HEK293T (cell line): ENCODE measurements at regions not wholly inside any gene's neighbourhood (a gene's known extent, or its start where the extent isn't known, plus 50 kb on each side); places are given as distances from the start of the nearest gene placed in this dataset.

Experiments
- CTCF ChIA-PET: fragments of 350-600 bp; formaldehyde crosslinking; extraction: SDS; loops from one replicate; lab custom pipeline; 2021; ENCODE audit warnings: antibody characterized with exemption, inconsistent platforms; lab: Yijun Ruan, JAX
- POLR2A ChIA-PET: fragments of 350-600 bp; formaldehyde crosslinking; extraction: SDS; loops from one replicate; lab custom pipeline; 2020; ENCODE audit warnings: antibody characterized with exemption, inconsistent platforms; lab: Yijun Ruan, JAX
- DNase-seq: peaks from one replicate; pipeline ENCODE4 v3.0.0; 2012; ENCODE audit warnings: mixed read lengths; ENCODE audit errors: extremely low spot score
- ARNT ChIP-seq: fragments of 450-650 bp; IDR thresholded peaks from 2 replicates; pipeline ENCODE4 v1.6.1; 2017; ENCODE audit warnings: mild to moderate bottlenecking
- BHLHE40 ChIP-seq: fragments of 450-650 bp; IDR thresholded peaks from 2 replicates; pipeline ENCODE4 v1.6.1; 2016; ENCODE audit warnings: mild to moderate bottlenecking, moderate library complexity, borderline replicate concordance
- CTBP1 ChIP-seq: fragments of 450-650 bp; IDR thresholded peaks from 2 replicates; pipeline ENCODE4 v1.6.1; 2016; ENCODE audit warnings: borderline replicate concordance
- ELF4 ChIP-seq: fragments of 450-650 bp; IDR thresholded peaks from 2 replicates; pipeline ENCODE4 v1.6.1; 2017; ENCODE audit warnings: antibody characterized with exemption
- FOXA1 ChIP-seq: fragments of 450-650 bp; IDR thresholded peaks from 2 replicates; pipeline ENCODE4 v1.6.1; 2016; ENCODE audit warnings: mild to moderate bottlenecking
- FOXK2 ChIP-seq: fragments of 450-650 bp; IDR thresholded peaks from 2 replicates; pipeline ENCODE4 v1.6.1; 2016; ENCODE audit warnings: mild to moderate bottlenecking
- FOXM1 ChIP-seq: fragments of 450-650 bp; IDR thresholded peaks from 2 replicates; pipeline ENCODE4 v1.6.1; 2017; ENCODE audit warnings: mild to moderate bottlenecking, borderline replicate concordance
- HDGF ChIP-seq: fragments of 450-650 bp; IDR thresholded peaks from 2 replicates; pipeline ENCODE4 v1.6.1; 2017; ENCODE audit warnings: antibody characterized with exemption, borderline replicate concordance
- L3MBTL2 ChIP-seq: fragments of 450-650 bp; conservative IDR thresholded peaks from 2 replicates; pipeline ENCODE4 v1.6.1; 2016; ENCODE audit warnings: mild to moderate bottlenecking
- LEF1 ChIP-seq: fragments of 450-650 bp; IDR thresholded peaks from 2 replicates; pipeline ENCODE4 v1.6.1; 2017; ENCODE audit warnings: mild to moderate bottlenecking, borderline replicate concordance
- NFRKB ChIP-seq: fragments of 450-650 bp; IDR thresholded peaks from 2 replicates; pipeline ENCODE4 v1.6.1; 2016; ENCODE audit warnings: mild to moderate bottlenecking, moderate library complexity
- PKNOX1 ChIP-seq: fragments of 450-650 bp; IDR thresholded peaks from 2 replicates; pipeline ENCODE4 v1.6.1; 2016
- SP1 ChIP-seq: fragments of 450-650 bp; IDR thresholded peaks from 2 replicates; pipeline ENCODE4 v1.6.1; 2017
- SUZ12 ChIP-seq: fragments of 450-650 bp; IDR thresholded peaks from 2 replicates; pipeline ENCODE4 v1.6.1; 2016; ENCODE audit warnings: mild to moderate bottlenecking
- TARDBP ChIP-seq: fragments of 450-650 bp; IDR thresholded peaks from 2 replicates; pipeline ENCODE4 v1.6.1; 2016
- ZNF384 ChIP-seq: fragments of 450-650 bp; IDR thresholded peaks from 2 replicates; pipeline ENCODE4 v1.6.1; 2016

- DNase-seq: no peak
- ChIA-PET CTCF (interaction anchor here (0.6 kb wide), 1 partner anchor 131 kb away, joined by 3 read pairs; no protein-coding TSS in a partner anchor), POLR2A (no interaction called here)
- TF ChIP-seq NFRKB (no peak), CTBP1 (no peak), PKNOX1 (no peak), LEF1 (no peak), FOXA1 (no peak), SP1 (no peak), ARNT (no peak), BHLHE40 (no peak), SUZ12 (no peak), FOXK2 (no peak), ZNF384 (no peak), HDGF (no peak), ELF4 (no peak), FOXM1 (no peak), TARDBP (no peak)
Measured at GRCh38 chr21:15434163-15434905, 295.4 kb upstream of the USP25 start.

GRCh38 chr21:15436031-15436430 is 293.8 kb upstream of the USP25 start:
- POLR2A ChIA-PET: no interaction called here
- no peak for TF ChIP-seq LEF1
- no peak for TF ChIP-seq CTBP1
- TF ChIP-seq SUZ12: no peak
- no peak for TF ChIP-seq FOXA1
- TF ChIP-seq TARDBP: no peak
- TF ChIP-seq HDGF: no peak
- TF ChIP-seq ZNF384: no peak
- TF ChIP-seq ARNT: no peak
- no peak for TF ChIP-seq SP1
- TF ChIP-seq BHLHE40: no peak
- TF ChIP-seq FOXK2: no peak
- TF ChIP-seq FOXM1: no peak
- TF ChIP-seq ELF4: no peak
- TF ChIP-seq PKNOX1: no peak
- CTCF ChIA-PET: no interaction called here
- no peak for DNase-seq

- ChIA-PET CTCF (no interaction called here), POLR2A (no interaction called here)
- no peak for DNase-seq
- TF ChIP-seq BHLHE40 (no peak), HDGF (no peak), CTBP1 (no peak), FOXA1 (no peak), SP1 (no peak)
Measured at GRCh38 chr21:15437883-15438282, 291.9 kb upstream of the USP25 start.

GRCh38 chr21:15439726-15440125 is 290.1 kb upstream of the USP25 start:
- ChIA-PET POLR2A (no interaction called here), CTCF (no interaction called here)
- TF ChIP-seq SP1 (no peak), CTBP1 (no peak), ELF4 (no peak), ARNT (no peak), FOXK2 (no peak), ZNF384 (no peak), L3MBTL2 (no peak), BHLHE40 (no peak), NFRKB (no peak), PKNOX1 (no peak), FOXA1 (no peak), SUZ12 (no peak), FOXM1 (no peak), TARDBP (no peak)
- no peak for DNase-seq

- POLR2A ChIA-PET: no interaction called here
- no peak for DNase-seq
- CTCF ChIA-PET: no interaction called here
- TF ChIP-seq FOXA1 (no peak), SUZ12 (no peak), PKNOX1 (no peak)
Measured at GRCh38 chr21:15441060-15441493, 288.7 kb upstream of the USP25 start.

- DNase-seq: no peak
- ChIA-PET POLR2A (no interaction called here), CTCF (no interaction called here)
- TF ChIP-seq FOXK2 (no peak), SUZ12 (no peak), PKNOX1 (no peak), L3MBTL2 (no peak), CTBP1 (no peak), ARNT (no peak), ELF4 (no peak), FOXA1 (no peak), FOXM1 (no peak), ZNF384 (no peak), LEF1 (no peak), HDGF (no peak), NFRKB (no peak), SP1 (no peak)
Measured at GRCh38 chr21:15441992-15442391, 287.8 kb upstream of the USP25 start.
